HepG2 (cell line): ENCODE measurements at regions not wholly inside any gene's neighbourhood (a gene's known extent, or its start where the extent isn't known, plus 50 kb on each side); places are given as distances from the start of the nearest gene placed in this dataset.
A peak's percentile ranks its signal among the peaks of the same experiment; 100 is the strongest.

Experiments
- ARID5B ChIP-seq: IDR thresholded peaks from 2 replicates; pipeline ENCODE4 v1.4.0; 2020; ENCODE audit warnings: mild to moderate bottlenecking, missing genetic modification reagents
- FOXO1 ChIP-seq: sonication (generic); formaldehyde crosslinking; IDR thresholded peaks from 2 replicates; pipeline ENCODE4 v1.4.0; 2020; ENCODE audit warnings: missing genetic modification reagents
- GATAD1 ChIP-seq: IDR thresholded peaks from 2 replicates; pipeline ENCODE4 v1.6.1; 2016; ENCODE audit warnings: missing genetic modification reagents, missing compliant biosample characterization
- MLX ChIP-seq: IDR thresholded peaks from 2 replicates; pipeline ENCODE4 v1.6.1; 2016
- NFIC ChIP-seq: IDR thresholded peaks from 2 replicates; pipeline ENCODE4 v1.6.1; 2012; ENCODE audit warnings: mild to moderate bottlenecking, low read length, inconsistent platforms
- SMARCE1 ChIP-seq: fragments of 450-650 bp; IDR thresholded peaks from 2 replicates; pipeline ENCODE4 v1.6.1; 2017; ENCODE audit warnings: borderline replicate concordance
- SNAPC2 ChIP-seq: sonication (generic); formaldehyde crosslinking; IDR thresholded peaks from 2 replicates; pipeline ENCODE4 v1.8.1; 2022; ENCODE audit warnings: mild to moderate bottlenecking, missing genetic modification reagents
- WIZ ChIP-seq: sonication (generic); formaldehyde crosslinking; IDR thresholded peaks from 2 replicates; pipeline ENCODE4 v1.5.1; 2020; ENCODE audit warnings: mild to moderate bottlenecking, missing genetic modification reagents
- ZEB1 ChIP-seq: IDR thresholded peaks from 2 replicates; pipeline ENCODE4 v1.6.1; 2012; ENCODE audit warnings: mild to moderate bottlenecking, low read depth, inconsistent platforms; ENCODE audit not compliant: insufficient replicate concordance
- ZNF3 ChIP-seq: IDR thresholded peaks from 2 replicates; pipeline ENCODE4 v1.7.0; 2017; ENCODE audit warnings: inconsistent platforms
- ZNF644 ChIP-seq: IDR thresholded peaks from 2 replicates; pipeline ENCODE4 v1.6.1; 2016; ENCODE audit warnings: low read depth
- ZNF781 ChIP-seq: sonication (generic); formaldehyde crosslinking; IDR thresholded peaks from 2 replicates; pipeline ENCODE4 v1.5.1; 2020; ENCODE audit warnings: borderline replicate concordance, mild to moderate bottlenecking, missing genetic modification reagents; ENCODE audit errors: not compliant biosample characterization
- ZSCAN22 ChIP-seq: sonication (generic); formaldehyde crosslinking; IDR thresholded peaks from 2 replicates; pipeline ENCODE4 v1.4.0; 2020; ENCODE audit warnings: mild to moderate bottlenecking, missing genetic modification reagents
- ZSCAN9 ChIP-seq: IDR thresholded peaks from 2 replicates; pipeline ENCODE4 v1.6.1; 2016; ENCODE audit warnings: borderline replicate concordance
- TF ChIP-seq, protein P1 (sequence below), 2 experiments: sonication (generic) in 1 of 2; formaldehyde crosslinking in 1 of 2; IDR thresholded peaks; 2 replicates each; pipeline versions ENCODE4 v1.4.0 to v1.6.1; 2016 to 2020; ENCODE audit warnings: borderline replicate concordance in 1 of 2, low read depth in 1 of 2, mild to moderate bottlenecking in 1 of 2, missing genetic modification reagents in 1 of 2
- TF ChIP-seq, protein P2 (sequence below): sonication (generic); formaldehyde crosslinking; IDR thresholded peaks from 2 replicates; pipeline ENCODE4 v1.8.0; 2022; ENCODE audit warnings: missing genetic modification reagents, mild to moderate bottlenecking, moderate library complexity, borderline replicate concordance
- TF ChIP-seq, protein P3 (sequence below): IDR thresholded peaks from 2 replicates; pipeline ENCODE4 v1.6.1; 2016

DNA sequence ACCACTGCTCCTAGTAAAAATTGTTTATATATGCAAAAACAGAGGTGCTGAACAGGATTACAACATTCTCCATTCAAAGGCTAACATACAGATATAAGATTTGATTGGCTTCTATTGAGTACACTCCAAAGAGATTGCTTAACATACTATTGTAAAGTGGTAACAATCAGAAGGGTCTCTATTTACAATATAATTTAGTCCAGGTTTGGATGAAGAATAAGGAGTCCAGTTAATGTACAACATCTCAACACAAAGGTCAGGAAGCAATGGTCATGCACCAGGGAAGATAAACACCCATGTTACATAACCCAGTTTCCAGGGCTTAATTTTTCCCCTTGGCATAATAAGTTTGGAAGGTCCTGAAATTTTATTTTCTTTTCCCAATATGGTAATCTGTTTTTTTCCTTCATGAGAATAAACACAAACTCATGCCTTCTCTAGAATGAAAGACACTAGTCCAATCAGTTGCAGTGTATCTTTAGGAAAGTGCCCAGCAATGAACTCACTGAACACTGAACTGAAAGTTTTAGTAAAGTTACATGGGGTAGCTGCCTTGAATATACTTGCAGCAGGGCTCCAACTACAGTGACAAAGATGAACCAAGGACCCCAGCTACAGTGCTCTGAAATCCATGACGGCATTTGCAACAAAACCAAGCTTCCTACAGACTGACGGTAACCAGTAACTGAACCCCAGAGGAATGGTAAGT is 255.3 kb upstream of the GJE1 start (continued):
- TF ChIP-seq WIZ (CRISPR knock-in tag) (no peak), FOXO1 (CRISPR knock-in tag) (peak; percentile 61; the same call in 1 of the 2 replicates), MLX (CRISPR knock-in tag) (peak; percentile 44; the same call in 1 of the 2 replicates), ZSCAN22 (no peak), SNAPC2 (no peak), NFIC (0 out of 2 replicates have a peak, but pooled peaks have one; percentile 32), ZNF781 (CRISPR knock-in tag) (no peak), ZSCAN9 (CRISPR knock-in tag) (no peak), SMARCE1 (no peak), ZNF644 (CRISPR knock-in tag) (peak; percentile 33; the same call in 1 of the 2 replicates), GATAD1 (CRISPR knock-in tag) (no peak), ZNF3 (no peak), ZEB1 (no peak), ARID5B (CRISPR knock-in tag) (peak; percentile 86)
- TF ChIP-seq, protein P1, sequence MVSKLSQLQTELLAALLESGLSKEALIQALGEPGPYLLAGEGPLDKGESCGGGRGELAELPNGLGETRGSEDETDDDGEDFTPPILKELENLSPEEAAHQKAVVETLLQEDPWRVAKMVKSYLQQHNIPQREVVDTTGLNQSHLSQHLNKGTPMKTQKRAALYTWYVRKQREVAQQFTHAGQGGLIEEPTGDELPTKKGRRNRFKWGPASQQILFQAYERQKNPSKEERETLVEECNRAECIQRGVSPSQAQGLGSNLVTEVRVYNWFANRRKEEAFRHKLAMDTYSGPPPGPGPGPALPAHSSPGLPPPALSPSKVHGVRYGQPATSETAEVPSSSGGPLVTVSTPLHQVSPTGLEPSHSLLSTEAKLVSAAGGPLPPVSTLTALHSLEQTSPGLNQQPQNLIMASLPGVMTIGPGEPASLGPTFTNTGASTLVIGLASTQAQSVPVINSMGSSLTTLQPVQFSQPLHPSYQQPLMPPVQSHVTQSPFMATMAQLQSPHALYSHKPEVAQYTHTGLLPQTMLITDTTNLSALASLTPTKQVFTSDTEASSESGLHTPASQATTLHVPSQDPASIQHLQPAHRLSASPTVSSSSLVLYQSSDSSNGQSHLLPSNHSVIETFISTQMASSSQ (IDR thresholded peaks at IDR 0.05; ENCODE audit: low read depth): peak; percentile 72
- TF ChIP-seq, protein P1 (CRISPR knock-in tag; IDR thresholded peaks at IDR 0.05; ENCODE audit: borderline replicate concordance): peak; percentile 59; the same call in 1 of the 2 replicates
- TF ChIP-seq, protein P2, sequence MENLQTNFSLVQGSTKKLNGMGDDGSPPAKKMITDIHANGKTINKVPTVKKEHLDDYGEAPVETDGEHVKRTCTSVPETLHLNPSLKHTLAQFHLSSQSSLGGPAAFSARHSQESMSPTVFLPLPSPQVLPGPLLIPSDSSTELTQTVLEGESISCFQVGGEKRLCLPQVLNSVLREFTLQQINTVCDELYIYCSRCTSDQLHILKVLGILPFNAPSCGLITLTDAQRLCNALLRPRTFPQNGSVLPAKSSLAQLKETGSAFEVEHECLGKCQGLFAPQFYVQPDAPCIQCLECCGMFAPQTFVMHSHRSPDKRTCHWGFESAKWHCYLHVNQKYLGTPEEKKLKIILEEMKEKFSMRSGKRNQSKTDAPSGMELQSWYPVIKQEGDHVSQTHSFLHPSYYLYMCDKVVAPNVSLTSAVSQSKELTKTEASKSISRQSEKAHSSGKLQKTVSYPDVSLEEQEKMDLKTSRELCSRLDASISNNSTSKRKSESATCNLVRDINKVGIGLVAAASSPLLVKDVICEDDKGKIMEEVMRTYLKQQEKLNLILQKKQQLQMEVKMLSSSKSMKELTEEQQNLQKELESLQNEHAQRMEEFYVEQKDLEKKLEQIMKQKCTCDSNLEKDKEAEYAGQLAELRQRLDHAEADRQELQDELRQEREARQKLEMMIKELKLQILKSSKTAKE (CRISPR knock-in tag): no peak
- TF ChIP-seq, protein P3, sequence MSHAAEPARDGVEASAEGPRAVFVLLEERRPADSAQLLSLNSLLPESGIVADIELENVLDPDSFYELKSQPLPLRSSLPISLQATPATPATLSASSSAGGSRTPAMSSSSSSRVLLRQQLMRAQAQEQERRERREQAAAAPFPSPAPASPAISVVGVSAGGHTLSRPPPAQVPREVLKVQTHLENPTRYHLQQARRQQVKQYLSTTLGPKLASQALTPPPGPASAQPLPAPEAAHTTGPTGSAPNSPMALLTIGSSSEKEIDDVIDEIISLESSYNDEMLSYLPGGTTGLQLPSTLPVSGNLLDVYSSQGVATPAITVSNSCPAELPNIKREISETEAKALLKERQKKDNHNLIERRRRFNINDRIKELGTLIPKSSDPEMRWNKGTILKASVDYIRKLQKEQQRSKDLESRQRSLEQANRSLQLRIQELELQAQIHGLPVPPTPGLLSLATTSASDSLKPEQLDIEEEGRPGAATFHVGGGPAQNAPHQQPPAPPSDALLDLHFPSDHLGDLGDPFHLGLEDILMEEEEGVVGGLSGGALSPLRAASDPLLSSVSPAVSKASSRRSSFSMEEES (CRISPR knock-in tag): peak; percentile 49; the same call in 1 of the 2 replicates
